ENCODE measurements at regions not wholly inside any gene's neighbourhood (a gene's known extent, or its start where the extent isn't known, plus 50 kb on each side); places are given as distances from the start of the nearest gene placed in this dataset.

DNA sequence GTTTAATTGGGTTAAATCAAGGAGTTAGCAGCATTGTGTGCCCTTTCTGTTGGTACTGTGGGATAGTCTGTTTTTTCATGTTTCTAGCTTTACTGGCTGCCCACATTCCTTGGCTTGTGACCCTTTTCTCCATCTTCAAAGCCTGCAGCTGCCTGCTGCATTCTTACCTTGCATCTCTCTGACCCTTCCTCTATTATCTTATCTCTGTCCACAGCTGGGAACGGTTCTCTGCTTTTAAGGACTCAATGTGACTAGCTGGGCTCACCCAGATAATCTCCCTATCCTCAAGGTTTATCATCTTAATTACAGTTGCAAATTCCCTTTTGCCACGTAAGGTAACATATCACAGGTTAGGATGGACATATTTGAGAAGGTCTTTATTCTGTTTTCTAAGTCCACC is 199.7 kb downstream of the KCNS3 start:
- Histone ChIP-seq H3K9me3 (no peaks in the 10 kb centered on the region), H3K4me1 (no peaks in the 10 kb centered on the region), H3K27ac (no peak overlapping the region), H3K27me3 (no peaks in the 10 kb centered on the region), H3K4me3 (no peak overlapping the region), H3K36me3 (replicated peaks in 1 of 2; ENCODE audit: insufficient read depth in 1 of 2, low read depth in 2 of 2) (no peaks in the 10 kb centered on the region)
- intact Hi-C loops (cut with DNase I) = no loop called here
- no peak for DNase-seq
- ATAC-seq = no peak
- WGBS, 2 donors = 39 to 53% methylated on average over 2 of the region's 2 CpGs
- TF ChIP-seq POLR2A (IDR thresholded peaks at IDR 0.05) = no peak
- TF ChIP-seq, protein P1, sequence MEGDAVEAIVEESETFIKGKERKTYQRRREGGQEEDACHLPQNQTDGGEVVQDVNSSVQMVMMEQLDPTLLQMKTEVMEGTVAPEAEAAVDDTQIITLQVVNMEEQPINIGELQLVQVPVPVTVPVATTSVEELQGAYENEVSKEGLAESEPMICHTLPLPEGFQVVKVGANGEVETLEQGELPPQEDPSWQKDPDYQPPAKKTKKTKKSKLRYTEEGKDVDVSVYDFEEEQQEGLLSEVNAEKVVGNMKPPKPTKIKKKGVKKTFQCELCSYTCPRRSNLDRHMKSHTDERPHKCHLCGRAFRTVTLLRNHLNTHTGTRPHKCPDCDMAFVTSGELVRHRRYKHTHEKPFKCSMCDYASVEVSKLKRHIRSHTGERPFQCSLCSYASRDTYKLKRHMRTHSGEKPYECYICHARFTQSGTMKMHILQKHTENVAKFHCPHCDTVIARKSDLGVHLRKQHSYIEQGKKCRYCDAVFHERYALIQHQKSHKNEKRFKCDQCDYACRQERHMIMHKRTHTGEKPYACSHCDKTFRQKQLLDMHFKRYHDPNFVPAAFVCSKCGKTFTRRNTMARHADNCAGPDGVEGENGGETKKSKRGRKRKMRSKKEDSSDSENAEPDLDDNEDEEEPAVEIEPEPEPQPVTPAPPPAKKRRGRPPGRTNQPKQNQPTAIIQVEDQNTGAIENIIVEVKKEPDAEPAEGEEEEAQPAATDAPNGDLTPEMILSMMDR (IDR thresholded peaks at IDR 0.05) = no peak

DNA sequence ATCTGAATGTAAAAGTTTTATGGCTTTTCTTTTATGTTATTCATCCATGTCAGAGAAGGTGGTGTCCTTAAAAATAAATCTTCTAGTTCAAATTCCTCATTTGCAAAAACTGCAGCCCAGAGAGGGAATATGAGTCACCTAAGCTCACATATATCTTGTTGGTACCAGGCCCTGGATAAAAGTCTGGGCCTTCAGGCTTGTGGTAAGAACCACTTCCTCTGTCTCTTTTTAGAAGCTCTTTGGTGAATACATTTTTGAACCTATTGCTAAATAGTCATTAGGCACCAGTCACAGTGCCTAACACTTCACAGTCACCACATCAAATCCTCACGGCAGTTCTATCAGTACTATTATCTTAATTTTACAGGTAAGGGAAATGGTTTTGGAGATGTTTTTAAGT is 199.2 kb downstream of the KCNS3 start:
- no peak for TF ChIP-seq POLR2A (IDR thresholded peaks at IDR 0.05)
- TF ChIP-seq, protein P1 (IDR thresholded peaks at IDR 0.05) = no peak
- no peak overlapping the region for H3K27ac ChIP-seq
- intact Hi-C loops (cut with DNase I) = no loop called here
- H3K4me1 ChIP-seq = no peaks in the 10 kb centered on the region
- no peak overlapping the region for H3K4me3 ChIP-seq
- H3K27me3 ChIP-seq = no peaks in the 10 kb centered on the region
- H3K36me3 ChIP-seq (replicated peaks in 1 of 2; ENCODE audit: insufficient read depth in 1 of 2, low read depth in 2 of 2) = no peaks in the 10 kb centered on the region
- ATAC-seq (no peak), DNase-seq (no peak)
- WGBS, 2 donors = 56 to 61% methylated on average over 1 of the region's 1 CpG
- H3K9me3 ChIP-seq = no peaks in the 10 kb centered on the region

GRCh38 chr2:18077231-18077630 is 198.8 kb downstream of the KCNS3 start:
- intact Hi-C loops (cut with DNase I) = no loop called here
- H3K4me1 ChIP-seq = no peaks in the 10 kb centered on the region
- 46 to 77% methylated on average over 1 of the region's 1 CpG for WGBS, 2 donors
- no peak for ATAC-seq
- no peak for DNase-seq
- TF ChIP-seq, protein P1 (IDR thresholded peaks at IDR 0.05) = no peak
- no peak for TF ChIP-seq POLR2A (IDR thresholded peaks at IDR 0.05)
- no peaks in the 10 kb centered on the region for H3K9me3 ChIP-seq
- no peaks in the 10 kb centered on the region for H3K27me3 ChIP-seq
- no peak overlapping the region for H3K4me3 ChIP-seq
- no peaks in the 10 kb centered on the region for H3K36me3 ChIP-seq (replicated peaks in 1 of 2; ENCODE audit: insufficient read depth in 1 of 2, low read depth in 2 of 2)
- no peak overlapping the region for H3K27ac ChIP-seq

DNA sequence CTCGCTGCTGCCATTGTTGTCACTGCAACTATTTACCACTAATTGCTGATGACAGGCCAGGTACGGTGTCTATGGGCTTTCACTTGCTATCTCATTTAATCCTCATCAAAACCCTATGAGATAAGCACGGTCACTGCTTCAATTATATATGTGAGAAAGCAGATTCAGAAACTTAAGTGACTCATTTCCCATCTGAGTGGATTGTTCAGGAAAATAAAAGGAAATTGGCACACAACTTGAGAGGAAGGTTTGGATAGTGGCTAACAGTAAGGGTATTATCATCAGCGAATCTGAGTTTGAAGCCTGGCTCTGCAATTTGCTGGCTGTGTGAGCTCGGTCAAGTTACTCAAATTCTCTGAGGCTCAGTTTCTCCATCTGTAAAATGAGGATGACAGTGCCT is 196.0 kb downstream of the KCNS3 start:
- 64 to 78% methylated on average over 5 of the region's 5 CpGs for WGBS, 2 donors
- no peaks in the 10 kb centered on the region for H3K36me3 ChIP-seq (replicated peaks in 1 of 2; ENCODE audit: insufficient read depth in 1 of 2, low read depth in 2 of 2)
- H3K27me3 ChIP-seq = no peaks in the 10 kb centered on the region
- intact Hi-C loops (cut with DNase I) = no loop called here
- no peak overlapping the region for H3K4me3 ChIP-seq
- DNase-seq = no peak
- no peaks in the 10 kb centered on the region for H3K4me1 ChIP-seq
- ATAC-seq = no peak
- H3K27ac ChIP-seq = no peak overlapping the region
- no peaks in the 10 kb centered on the region for H3K9me3 ChIP-seq
- no peak for TF ChIP-seq POLR2A (IDR thresholded peaks at IDR 0.05)
- TF ChIP-seq, protein P1 (IDR thresholded peaks at IDR 0.05) = no peak

DNA sequence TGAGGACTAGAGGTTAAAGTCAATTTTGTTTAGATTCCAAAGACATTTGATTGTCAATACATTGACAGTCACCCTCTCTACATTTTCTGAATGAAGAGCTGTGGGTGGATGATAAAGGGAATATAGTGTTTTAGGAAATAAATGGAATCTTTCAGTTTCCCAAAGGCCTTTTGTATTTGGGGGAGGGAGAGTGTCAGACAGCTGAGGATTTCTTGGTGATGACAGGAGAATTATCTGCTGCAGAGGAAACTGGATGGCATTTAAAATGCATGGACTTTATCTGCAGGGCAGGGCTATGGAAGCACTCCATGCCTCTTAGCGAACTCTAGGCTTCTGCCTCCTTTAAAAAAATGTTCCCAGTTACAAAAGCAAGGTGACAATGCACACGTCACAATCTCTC is 195.1 kb downstream of the KCNS3 start:
- DNase-seq = no peak
- Histone ChIP-seq H3K27me3 (no peaks in the 10 kb centered on the region), H3K36me3 (replicated peaks in 1 of 2; ENCODE audit: insufficient read depth in 1 of 2, low read depth in 2 of 2) (no peaks in the 10 kb centered on the region), H3K27ac (no peak overlapping the region), H3K9me3 (no peaks in the 10 kb centered on the region), H3K4me3 (no peak overlapping the region), H3K4me1 (no peaks in the 10 kb centered on the region)
- no peak for ATAC-seq
- WGBS, 2 donors = 57 to 67% methylated on average over 2 of the region's 2 CpGs
- no peak for TF ChIP-seq POLR2A (IDR thresholded peaks at IDR 0.05)
- TF ChIP-seq, protein P1 (IDR thresholded peaks at IDR 0.05) = no peak
- intact Hi-C loops (cut with DNase I) = no loop called here
